ENCODE measurements at regions not wholly inside any gene's neighbourhood (a gene's known extent, or its start where the extent isn't known, plus 50 kb on each side); places are given as distances from the start of the nearest gene placed in this dataset.

GRCh38 chr9:16153741-16154140, 600.9 kb downstream of the CCDC171 start:
- Histone ChIP-seq H3K4me3 (no peak overlapping the region), H3K9me3 (replicated peaks in 1 of 3) (no peaks in the 10 kb centered on the region), H3K27me3 (no peaks in the 10 kb centered on the region), H3K27ac (no peak overlapping the region), H3K36me3 (replicated peaks in 1 of 2) (no peaks in the 10 kb centered on the region), H3K4me1 (replicated peaks in 1 of 2) (peaks cover 0 to 13% of the 10 kb centered on the region in 2 donors)
- no peak for TF ChIP-seq POLR2A (IDR thresholded peaks at IDR 0.05)
- no peak for TF ChIP-seq CTCF (IDR thresholded peaks at IDR 0.05)
- 85 to 93% (median 89%) methylated on average over 2 of the region's 2 CpGs for WGBS, 4 donors
- intact Hi-C loops (cut with DNase I), result no loop called here
- DNase-seq, result no peak

GRCh38 chr9:16154521-16155078, 601.8 kb downstream of the CCDC171 start:
- intact Hi-C loops (cut with DNase I), result no loop called here
- WGBS, 4 donors, result 40 to 59% (median 50%) methylated on average over 24 to 28 of the region's 28 CpGs
- Histone ChIP-seq H3K4me1 (replicated peaks in 1 of 2) (peaks cover 0 to 13% of the 10 kb centered on the region in 2 donors), H3K4me3 (no peak overlapping the region), H3K36me3 (replicated peaks in 1 of 2) (no peaks in the 10 kb centered on the region), H3K27ac (no peak overlapping the region), H3K9me3 (replicated peaks in 1 of 3) (no peaks in the 10 kb centered on the region), H3K27me3 (no peaks in the 10 kb centered on the region)
- DNase-seq, result peak in 2 of 7 donors; percentile 3 to 61
- TF ChIP-seq CTCF (IDR thresholded peaks at IDR 0.05) (no peak), POLR2A (IDR thresholded peaks at IDR 0.05) (no peak)

DNA sequence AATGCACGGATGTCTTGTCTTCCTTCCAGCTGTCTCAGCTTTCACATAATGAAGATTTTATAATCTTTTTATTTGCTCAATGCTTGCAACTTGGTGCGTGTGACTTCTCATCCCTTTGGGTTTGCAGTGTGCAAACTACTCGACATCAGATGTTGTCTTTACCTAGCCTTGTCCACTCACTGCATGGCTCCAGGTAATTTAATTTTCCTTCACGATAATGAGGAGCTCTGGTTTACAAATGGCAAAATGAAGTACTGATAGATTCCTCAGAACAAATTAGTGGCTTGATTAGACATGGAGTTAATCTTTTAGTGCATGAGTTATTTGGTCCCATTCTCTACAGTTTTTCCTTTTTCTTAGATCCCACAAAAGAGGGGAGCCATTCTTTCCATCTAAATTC, 603.0 kb downstream of the CCDC171 start:
- Histone ChIP-seq H3K4me1 (replicated peaks in 1 of 2) (peaks cover 0 to 4% of the 10 kb centered on the region in 2 donors), H3K9me3 (replicated peaks in 1 of 3) (no peaks in the 10 kb centered on the region), H3K36me3 (replicated peaks in 1 of 2) (no peaks in the 10 kb centered on the region), H3K4me3 (no peak overlapping the region), H3K27ac (no peak overlapping the region), H3K27me3 (no peaks in the 10 kb centered on the region)
- TF ChIP-seq CTCF (IDR thresholded peaks at IDR 0.05), result no peak
- no peak for TF ChIP-seq POLR2A (IDR thresholded peaks at IDR 0.05)
- no peak for DNase-seq
- intact Hi-C loops (cut with DNase I), result no loop called here
- WGBS, 4 donors, result 87 to 92% (median 90%) methylated on average over 4 of the region's 4 CpGs

DNA sequence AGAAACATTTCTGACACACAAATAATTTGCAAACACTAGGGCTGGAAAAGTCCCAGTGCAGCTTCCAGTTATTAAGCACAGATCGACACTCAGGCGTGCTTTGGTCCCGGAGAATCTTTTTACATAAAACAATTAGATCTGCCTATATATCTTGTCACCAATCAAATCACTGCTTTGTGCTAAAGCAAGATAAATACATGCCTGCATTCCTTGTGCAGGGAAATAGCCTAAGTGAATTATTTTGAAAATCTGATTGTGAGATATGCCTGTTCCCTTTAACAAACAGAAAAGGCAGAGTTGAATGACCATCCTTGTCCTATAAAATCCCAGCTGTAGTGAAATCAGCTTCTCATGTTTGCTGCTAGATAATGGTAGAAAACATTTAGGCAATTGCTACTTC, 604.4 kb downstream of the CCDC171 start:
- intact Hi-C loops (cut with DNase I), result no loop called here
- Histone ChIP-seq H3K27me3 (no peaks in the 10 kb centered on the region), H3K36me3 (replicated peaks in 1 of 2) (no peaks in the 10 kb centered on the region), H3K4me3 (no peak overlapping the region), H3K9me3 (replicated peaks in 1 of 3) (no peaks in the 10 kb centered on the region), H3K4me1 (replicated peaks in 1 of 2) (no peaks in the 10 kb centered on the region), H3K27ac (no peak overlapping the region)
- TF ChIP-seq POLR2A (IDR thresholded peaks at IDR 0.05) (no peak), CTCF (IDR thresholded peaks at IDR 0.05) (no peak)
- DNase-seq, result no peak
- 91 to 94% (median 92%) methylated on average over 3 of the region's 3 CpGs for WGBS, 4 donors

All from adrenal gland (tissue), 9 donors.